RWPE1 (cell line): ENCODE measurements at regions not wholly inside any gene's neighbourhood (a gene's known extent, or its start where the extent isn't known, plus 50 kb on each side); places are given as distances from the start of the nearest gene placed in this dataset.

ENCODE experiments used
- CTCF ChIA-PET: fragments of 350-600 bp; sonication (Branson Sonifier 250); formaldehyde crosslinking; extraction: SDS; loops from one replicate; lab custom pipeline; 2021; lab: Yijun Ruan, JAX
- POLR2A ChIA-PET: fragments of 400-600 bp; formaldehyde crosslinking; extraction: SDS; loops from one replicate; lab custom pipeline; 2020; ENCODE audit warnings: antibody characterized with exemption; ENCODE audit not compliant: low non-redundant PET; lab: Yijun Ruan, JAX
- DNase-seq: peaks from one replicate; pipeline ENCODE4 v3.0.0; 2012; ENCODE audit warnings: low spot score
- H3K27ac ChIP-seq: fragments of 450-650 bp; 2 replicates; pipeline ENCODE4 v1.5.1; 2017
- TF ChIP-seq, protein P1 (sequence below): fragments of 450-650 bp; conservative IDR thresholded peaks from 2 replicates; pipeline ENCODE4 v1.5.1; 2017; ENCODE audit warnings: low read depth, mild to moderate bottlenecking

DNA sequence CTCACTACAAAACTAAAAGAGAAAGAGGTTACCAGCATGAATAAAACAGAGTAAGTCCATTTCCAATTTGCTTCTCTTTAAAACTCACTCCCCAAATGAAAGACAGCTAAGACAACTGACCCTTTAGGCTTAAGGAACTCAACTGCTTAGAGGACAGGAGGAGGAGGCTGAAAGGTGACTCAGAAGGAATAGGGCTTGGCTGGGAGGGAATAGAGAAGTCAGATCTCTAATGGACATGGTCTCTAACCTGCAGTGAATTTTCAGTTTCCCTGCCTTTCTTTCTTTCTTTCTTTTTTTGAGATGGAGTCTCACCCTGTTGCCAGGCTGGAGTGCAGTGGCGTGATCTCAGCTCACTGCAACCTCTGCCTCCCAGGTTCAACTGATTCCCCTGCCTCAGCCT, 261.8 kb upstream of the CLINT1 start:
- ChIA-PET CTCF (interaction anchor here (0.6 kb wide), 3 partner anchors 241 to 1369 kb away, joined by 3 read pairs; no protein-coding TSS in a partner anchor), POLR2A (no interaction called here)
- no peak overlapping the region for H3K27ac ChIP-seq
- TF ChIP-seq, protein P1, sequence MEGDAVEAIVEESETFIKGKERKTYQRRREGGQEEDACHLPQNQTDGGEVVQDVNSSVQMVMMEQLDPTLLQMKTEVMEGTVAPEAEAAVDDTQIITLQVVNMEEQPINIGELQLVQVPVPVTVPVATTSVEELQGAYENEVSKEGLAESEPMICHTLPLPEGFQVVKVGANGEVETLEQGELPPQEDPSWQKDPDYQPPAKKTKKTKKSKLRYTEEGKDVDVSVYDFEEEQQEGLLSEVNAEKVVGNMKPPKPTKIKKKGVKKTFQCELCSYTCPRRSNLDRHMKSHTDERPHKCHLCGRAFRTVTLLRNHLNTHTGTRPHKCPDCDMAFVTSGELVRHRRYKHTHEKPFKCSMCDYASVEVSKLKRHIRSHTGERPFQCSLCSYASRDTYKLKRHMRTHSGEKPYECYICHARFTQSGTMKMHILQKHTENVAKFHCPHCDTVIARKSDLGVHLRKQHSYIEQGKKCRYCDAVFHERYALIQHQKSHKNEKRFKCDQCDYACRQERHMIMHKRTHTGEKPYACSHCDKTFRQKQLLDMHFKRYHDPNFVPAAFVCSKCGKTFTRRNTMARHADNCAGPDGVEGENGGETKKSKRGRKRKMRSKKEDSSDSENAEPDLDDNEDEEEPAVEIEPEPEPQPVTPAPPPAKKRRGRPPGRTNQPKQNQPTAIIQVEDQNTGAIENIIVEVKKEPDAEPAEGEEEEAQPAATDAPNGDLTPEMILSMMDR = no peak
- DNase-seq = no peak

GRCh38 chr5:158119961-158120723, 261.2 kb upstream of the CLINT1 start:
- H3K27ac ChIP-seq = no peak overlapping the region
- TF ChIP-seq, protein P1 = no peak
- POLR2A ChIA-PET = no interaction called here
- CTCF ChIA-PET = interaction anchor here (0.6 to 2.0 kb wide), 2 partner anchors 45 to 1370 kb away, joined by 3 to 5 read pairs; no protein-coding TSS in a partner anchor
- DNase-seq = no peak

DNA sequence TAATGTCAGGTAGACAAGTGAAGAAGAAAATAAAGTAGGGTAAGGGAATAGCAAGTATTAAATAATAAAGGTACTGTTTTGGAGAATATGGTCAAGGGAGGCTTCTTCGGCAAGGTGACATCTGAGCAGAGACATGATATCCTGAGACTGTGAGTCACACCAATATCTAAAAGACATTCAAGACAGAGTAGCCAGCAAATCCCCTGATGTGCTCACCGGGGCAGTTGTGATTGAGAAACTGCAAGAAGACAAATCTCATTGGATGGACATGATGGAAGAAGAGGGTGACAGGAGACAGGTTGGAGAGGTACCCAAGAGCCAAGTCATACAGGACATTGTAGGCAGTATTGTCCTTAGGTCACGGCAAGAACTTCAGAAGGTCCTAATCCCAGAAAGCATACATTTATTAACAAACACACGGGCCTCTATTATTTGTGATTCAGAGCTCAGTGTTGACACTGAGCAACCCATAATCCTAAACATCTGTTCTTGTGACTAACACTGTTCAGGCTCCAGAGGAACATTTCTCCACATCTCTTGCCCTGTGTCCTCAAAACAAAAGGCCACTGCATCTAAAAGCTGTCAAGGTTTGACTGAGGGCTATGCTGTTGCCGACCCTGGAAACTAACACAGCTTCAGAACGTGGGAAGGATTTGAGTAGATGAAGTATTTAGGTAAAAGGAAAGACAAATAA, 258.7 kb upstream of the CLINT1 start:
- POLR2A ChIA-PET = no interaction called here

GRCh38 chr5:158116965-158117364, 258.0 kb upstream of the CLINT1 start:
- TF ChIP-seq, protein P1 = no peak
- DNase-seq = no peak
- ChIA-PET CTCF (no interaction called here), POLR2A (no interaction called here)
- no peak overlapping the region for H3K27ac ChIP-seq

More for the DNA sequence above, 258.7 kb upstream of the CLINT1 start:
- no peak for DNase-seq
- no peak overlapping the region for H3K27ac ChIP-seq
- TF ChIP-seq, protein P1 = no peak
- CTCF ChIA-PET = interaction anchor here (1.1 to 2.0 kb wide), 2 partner anchors 42 to 301 kb away, joined by 3 to 5 read pairs; no protein-coding TSS in a partner anchor

GRCh38 chr5:158115468-158115867, 256.5 kb upstream of the CLINT1 start:
- POLR2A ChIA-PET = no interaction called here
- TF ChIP-seq, protein P1 = no peak
- H3K27ac ChIP-seq = no peak overlapping the region
- DNase-seq = no peak
- CTCF ChIA-PET = no interaction called here

DNA sequence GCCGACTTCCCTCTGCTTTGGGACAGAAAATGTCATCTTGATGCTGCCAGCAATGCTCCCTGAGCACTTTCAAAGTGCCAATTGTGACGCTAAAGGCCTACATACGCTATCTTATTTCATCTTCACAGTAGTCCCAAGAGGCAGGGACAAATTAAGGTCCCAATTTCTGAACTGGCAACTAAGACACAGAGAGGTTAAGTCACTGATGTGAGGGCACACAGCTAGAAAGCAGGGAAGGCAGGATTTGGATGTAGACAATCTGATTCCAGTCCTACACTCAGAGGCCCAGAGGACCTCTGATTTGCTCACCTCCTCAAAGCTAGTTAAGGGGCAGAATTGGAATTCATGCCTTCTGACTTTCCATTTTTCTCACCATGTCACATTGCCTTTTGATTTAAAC, 249.2 kb upstream of the CLINT1 start:
- ChIA-PET CTCF (interaction anchor here (0.6 to 0.7 kb wide), 4 partner anchors 33 to 577 kb away, joined by 3 to 4 read pairs (median 3); no protein-coding TSS in a partner anchor), POLR2A (no interaction called here)
- H3K27ac ChIP-seq = no peak overlapping the region
- DNase-seq = no peak
- TF ChIP-seq, protein P1 = no peak
